ENCODE measurements at regions not wholly inside any gene's neighbourhood (a gene's known extent, or its start where the extent isn't known, plus 50 kb on each side); places are given as distances from the start of the nearest gene placed in this dataset.

- TF ChIP-seq SNAPC4 (CRISPR knock-in tag; IDR thresholded peaks at IDR 0.05): no peak
- TF ChIP-seq ZFY (CRISPR knock-in tag; IDR thresholded peaks at IDR 0.05): no peak
- no peak for TF ChIP-seq ZNF841 (CRISPR knock-in tag; IDR thresholded peaks at IDR 0.05; ENCODE audit: borderline replicate concordance)
- TF ChIP-seq ZBTB3 (CRISPR knock-in tag; IDR thresholded peaks at IDR 0.05; ENCODE audit: borderline replicate concordance, low read depth): no peak
- TF ChIP-seq ZNF335 (CRISPR knock-in tag; IDR thresholded peaks at IDR 0.05): no peak
- no peak for TF ChIP-seq ZNF564 (CRISPR knock-in tag; IDR thresholded peaks at IDR 0.05)
- no peak for TF ChIP-seq ZNF720 (CRISPR knock-in tag; IDR thresholded peaks at IDR 0.05)
- no peak for TF ChIP-seq ZNF34 (CRISPR knock-in tag; IDR thresholded peaks at IDR 0.05; ENCODE audit: borderline replicate concordance)
- peak; percentile 68; the same call in 1 of the 2 replicates for TF ChIP-seq MAFF (IDR thresholded peaks at IDR 0.05; ENCODE audit: low read depth, low read length)
- no peak for TF ChIP-seq MED1 (CRISPR knock-in tag; IDR thresholded peaks at IDR 0.05)
- peak; percentile 69 to 73 for TF ChIP-seq MAFK (conservative IDR thresholded peaks at IDR 0.05 in 1 of 2, IDR thresholded peaks at IDR 0.05 in 1 of 2; ENCODE audit: low read length in 2 of 2)
- TF ChIP-seq ZSCAN29 (CRISPR knock-in tag; conservative IDR thresholded peaks at IDR 0.05): no peak
- TF ChIP-seq MLXIP (CRISPR knock-in tag; IDR thresholded peaks at IDR 0.05; ENCODE audit: borderline replicate concordance): no peak
- peak; percentile 2; the same call in 1 of the 2 replicates for TF ChIP-seq NFE2L2 (IDR thresholded peaks at IDR 0.05; ENCODE audit: low read length)
- no peak for TF ChIP-seq ZNF329 (CRISPR knock-in tag; IDR thresholded peaks at IDR 0.05; ENCODE audit: low read depth)
- TF ChIP-seq SRSF4 (IDR thresholded peaks at IDR 0.05; ENCODE audit: low read depth, low read length, poor library complexity, severe bottlenecking): no peak
These were observed 401.0 kb downstream of the PAX1 start (continued) for GRCh38 chr20:22106308-22106938.

Data from HepG2 (cell line).